HG02678 (cell line): ENCODE measurements at regions not wholly inside any gene's neighbourhood (a gene's known extent, or its start where the extent isn't known, plus 50 kb on each side); places are given as distances from the start of the nearest gene placed in this dataset.
"Not testable (repeated sequence)": the region's sequence is repeated elsewhere in the genome, so short reads cannot be mapped to it uniquely, and the experiment has no call there.

Experiments used
- ATAC-seq: cut with Tn5 transposase; IDR thresholded peaks from one replicate; pipeline ENCODE4 v1.9.1; 2021; ENCODE audit warnings: mild to moderate bottlenecking, moderate library complexity; ENCODE audit not compliant: unreplicated experiment

DNA sequence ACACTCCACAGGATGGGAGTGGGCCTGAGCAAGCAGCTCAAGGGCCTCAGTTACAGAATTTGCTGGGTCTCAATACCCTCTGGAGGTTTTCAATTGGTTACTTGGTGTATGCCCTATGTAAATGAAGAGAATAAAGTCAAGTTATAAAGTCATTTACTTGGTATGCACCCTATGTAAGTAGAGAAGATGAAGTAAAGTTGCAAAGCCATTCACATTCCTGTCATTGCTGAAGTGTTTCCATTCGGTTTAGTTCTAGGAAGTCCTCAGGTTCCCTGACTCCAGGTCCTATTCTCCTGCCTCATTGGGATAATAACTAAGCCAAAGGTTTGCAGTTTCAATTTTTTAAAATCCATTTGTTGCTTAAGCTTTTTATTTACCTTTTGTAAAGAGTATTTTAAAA, 272.6 kb upstream of the NPSR1 start:
- no peak for ATAC-seq

DNA sequence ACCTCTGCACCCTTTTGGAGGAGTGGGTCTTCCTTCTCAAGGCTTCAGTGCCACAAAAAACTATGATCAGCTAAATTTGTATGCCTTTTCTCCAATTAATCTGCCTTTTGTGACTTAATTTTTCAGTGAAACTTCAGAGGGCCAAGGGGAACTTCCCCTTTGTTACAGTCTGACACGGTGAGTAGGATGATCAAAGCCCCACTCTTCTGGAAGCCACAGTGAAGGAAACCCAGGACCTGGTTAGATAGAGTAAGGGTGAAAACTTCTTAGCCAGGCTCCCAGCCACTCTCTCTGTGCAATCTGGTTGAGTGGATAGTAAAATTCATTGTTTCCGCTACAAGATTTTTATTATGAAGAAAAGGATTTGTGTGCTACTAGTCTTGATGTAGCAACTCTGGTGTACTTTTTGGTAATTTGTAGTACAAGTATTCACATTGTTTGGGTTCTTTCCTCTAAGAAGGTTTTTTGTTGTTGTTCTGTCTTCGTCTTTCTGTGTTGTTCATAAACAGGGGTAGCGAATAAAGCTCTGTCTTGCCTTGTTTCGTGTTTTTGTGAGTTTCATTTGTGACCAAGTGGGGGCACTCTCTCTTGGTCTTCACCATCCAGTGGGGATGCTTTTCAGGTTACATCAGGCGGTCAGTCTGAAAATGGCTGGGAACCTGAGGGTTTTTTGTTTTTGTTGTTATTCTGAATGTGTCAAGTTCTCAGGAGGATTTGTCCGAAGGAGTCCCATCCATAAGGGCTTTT, 268.5 kb upstream of the NPSR1 start:
- ATAC-seq, result no peak

DNA sequence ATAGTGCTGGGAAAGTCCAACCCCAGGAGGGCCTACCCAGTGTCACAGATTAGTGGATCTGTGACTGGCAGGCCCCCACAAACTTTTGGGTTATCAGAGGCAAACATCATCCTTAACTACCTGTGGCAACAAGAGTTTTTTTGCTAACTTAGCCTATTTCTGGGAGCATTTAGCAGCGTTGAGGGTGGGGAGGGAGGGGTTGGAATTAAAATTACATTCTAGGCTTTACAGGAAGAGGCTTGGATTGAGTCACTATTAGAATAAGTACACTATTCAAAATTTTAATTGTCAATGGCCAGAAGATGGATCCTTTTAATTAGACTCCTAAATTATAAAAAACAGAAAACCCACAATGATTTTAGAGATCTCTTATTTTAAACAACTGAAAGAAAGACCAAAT, 267.9 kb upstream of the NPSR1 start:
- no peak for ATAC-seq

GRCh38 chr7:34392972-34393371, 265.0 kb upstream of the NPSR1 start:
- no peak for ATAC-seq

GRCh38 chr7:34396437-34397064, 261.5 kb upstream of the NPSR1 start:
- no peak for ATAC-seq

DNA sequence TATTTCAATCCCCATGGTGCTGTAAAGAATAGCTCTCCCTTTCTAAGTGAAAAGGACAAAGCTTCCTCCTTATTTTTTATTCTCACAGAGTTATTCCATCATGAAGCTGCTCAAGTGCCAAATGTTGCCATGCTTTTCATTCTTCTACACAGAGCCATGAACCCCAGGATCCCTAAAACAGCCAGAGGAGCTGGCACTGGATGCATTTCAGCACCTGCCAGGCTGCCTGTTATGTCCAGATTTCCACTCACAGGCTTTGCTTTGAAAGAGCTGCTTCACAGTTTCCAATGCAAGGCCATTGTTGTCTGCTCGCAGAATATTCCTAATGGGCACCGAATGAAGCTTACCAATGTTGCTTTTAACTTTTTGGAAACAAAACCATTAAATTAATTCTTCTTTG, 256.2 kb upstream of the NPSR1 start:
- no peak for ATAC-seq

GRCh38 chr7:34406848-34407530, 251.0 kb upstream of the NPSR1 start:
- ATAC-seq, result no peak

DNA sequence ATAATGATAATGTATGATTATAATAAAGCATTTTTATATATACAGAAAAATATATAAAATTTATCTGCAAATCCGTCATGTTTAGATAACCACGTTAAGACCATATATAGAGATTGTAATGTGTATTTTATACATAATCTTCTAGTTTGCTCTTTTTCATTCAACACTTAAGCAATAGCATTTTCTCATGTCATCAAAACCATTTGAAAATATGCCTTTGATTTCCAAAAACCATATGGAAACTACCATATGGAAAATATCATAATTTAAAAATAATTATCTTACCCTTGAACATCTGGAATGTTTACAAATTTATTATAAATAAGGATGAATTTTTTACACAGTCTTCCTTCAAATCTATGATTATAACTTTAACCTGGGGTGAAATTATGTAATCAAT, 250.4 kb upstream of the NPSR1 start:
- ATAC-seq, result no peak

GRCh38 chr7:34417781-34418180, 240.2 kb upstream of the NPSR1 start:
- ATAC-seq, result no peak

DNA sequence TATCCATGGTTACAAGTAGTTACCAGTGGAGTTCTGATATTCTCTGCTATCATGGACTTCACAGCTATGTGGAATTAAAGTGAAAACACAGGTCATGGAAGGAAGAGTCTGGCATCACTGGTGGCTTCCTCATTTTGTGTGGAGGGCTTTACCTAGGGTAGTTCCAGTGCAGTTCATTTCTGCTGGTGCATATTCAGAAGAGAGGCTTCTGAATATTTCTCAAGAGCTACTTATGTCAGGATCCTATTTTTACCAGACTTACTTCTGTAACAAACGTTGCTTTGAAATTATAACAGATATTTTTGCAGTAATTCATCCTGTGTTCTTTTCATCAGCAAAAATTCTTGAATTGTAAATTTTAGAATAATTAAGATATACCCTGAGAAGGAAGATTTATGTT, 236.5 kb upstream of the NPSR1 start:
- no peak for ATAC-seq

DNA sequence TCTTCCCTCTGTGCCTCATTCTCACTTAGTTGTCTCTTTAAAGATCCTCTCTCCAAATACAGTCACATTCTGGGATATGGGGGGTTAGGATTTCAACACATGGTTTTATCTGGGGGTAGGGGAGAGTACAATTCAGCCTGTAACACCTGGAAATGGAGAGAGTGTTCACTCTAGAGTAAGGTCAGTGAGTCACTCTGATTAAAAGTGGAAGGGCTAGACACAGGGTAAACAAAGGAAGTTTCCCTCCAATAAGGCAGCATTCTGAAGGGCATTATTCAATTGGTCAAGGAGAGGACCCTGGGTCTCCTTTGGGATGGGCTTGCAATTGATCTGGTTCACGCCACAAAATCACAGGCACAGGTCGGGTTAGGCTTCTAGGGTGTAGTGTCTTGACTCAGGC, 232.8 kb upstream of the NPSR1 start:
- ATAC-seq, result no peak

GRCh38 chr7:34425631-34426384, 232.2 kb upstream of the NPSR1 start:
- ATAC-seq, result no peak

DNA sequence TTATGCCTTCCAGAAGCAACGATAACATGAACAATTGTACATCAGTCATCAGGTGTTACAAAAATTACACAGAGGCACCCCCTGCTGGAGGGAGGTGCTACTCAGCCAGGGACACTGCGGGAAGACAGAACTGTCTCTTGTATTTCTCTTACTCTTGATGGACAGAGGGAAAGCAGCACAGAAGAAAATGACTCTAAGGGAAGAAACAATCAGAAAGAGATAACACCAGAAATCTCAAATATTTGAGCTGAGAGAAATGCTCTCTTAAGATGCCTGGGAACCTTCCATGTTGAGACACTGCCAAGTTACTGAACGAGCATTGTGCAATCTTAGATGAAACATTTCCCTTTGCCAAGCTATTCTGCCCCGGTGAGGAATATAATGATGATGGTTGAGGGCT, 227.6 kb upstream of the NPSR1 start:
- ATAC-seq, result no peak

- peak; percentile 58 for ATAC-seq
Measured at GRCh38 chr7:34438436-34438835, 219.6 kb upstream of the NPSR1 start.

DNA sequence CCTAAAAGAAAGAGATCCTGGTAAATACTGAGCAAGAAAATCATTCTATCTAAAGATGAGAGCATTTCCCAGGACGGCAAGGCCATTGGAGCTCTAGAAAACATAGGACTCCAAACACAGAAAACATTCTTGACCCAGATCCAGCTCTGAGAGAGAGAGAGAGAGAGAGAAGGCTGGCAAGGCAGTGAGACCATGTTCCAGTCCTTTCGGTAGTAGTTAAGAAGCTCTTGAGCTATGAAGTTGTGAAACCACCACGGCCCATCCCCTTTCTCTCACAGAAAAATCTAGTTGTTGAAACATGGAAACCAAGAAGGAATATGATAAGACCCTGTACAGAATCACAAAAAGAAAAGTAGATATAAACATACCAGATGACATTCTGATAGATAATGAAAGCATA, 212.4 kb upstream of the NPSR1 start:
- ATAC-seq, result no peak

GRCh38 chr7:34448531-34448930, 209.5 kb upstream of the NPSR1 start:
- ATAC-seq, result not testable (repeated sequence)

DNA sequence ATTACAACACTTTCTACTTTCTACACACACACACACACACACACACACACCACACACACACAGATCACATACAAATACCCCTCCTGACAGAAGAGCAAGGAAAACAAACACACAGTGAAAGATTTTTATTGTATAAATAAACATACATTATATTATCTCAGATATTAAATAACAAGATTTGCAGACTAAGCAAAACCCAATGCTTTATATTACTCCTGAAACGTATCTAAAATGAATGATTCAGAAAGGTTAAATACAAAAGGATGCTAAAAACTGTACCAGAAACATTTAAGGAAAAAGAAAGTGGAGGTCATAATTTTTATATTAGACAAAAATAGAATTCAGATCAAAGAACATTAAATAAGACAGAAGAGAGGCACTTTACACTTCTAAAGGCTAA, 208.3 kb upstream of the NPSR1 start:
- ATAC-seq, result no peak

DNA sequence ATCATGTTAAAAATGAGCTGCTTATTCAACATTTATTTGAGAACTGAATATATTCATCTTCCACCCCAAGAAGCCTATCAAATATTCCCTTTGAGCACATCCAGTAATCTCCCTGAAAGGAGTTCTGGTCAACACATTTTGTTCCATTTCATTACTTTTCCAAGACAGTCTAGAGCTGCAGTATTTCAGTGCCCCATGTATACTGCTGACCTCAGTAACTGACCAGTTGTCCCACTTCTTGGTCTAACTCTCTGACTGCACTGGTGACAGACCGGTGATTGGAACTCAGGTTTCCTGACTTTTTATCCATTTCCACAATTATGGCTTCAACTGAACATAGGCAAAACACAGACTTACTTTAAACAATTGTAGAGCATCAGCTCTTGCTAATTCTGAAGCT, 206.8 kb upstream of the NPSR1 start:
- ATAC-seq, result no peak

- ATAC-seq, result no peak
Measured at GRCh38 chr7:34451923-34452322, 206.1 kb upstream of the NPSR1 start.

DNA sequence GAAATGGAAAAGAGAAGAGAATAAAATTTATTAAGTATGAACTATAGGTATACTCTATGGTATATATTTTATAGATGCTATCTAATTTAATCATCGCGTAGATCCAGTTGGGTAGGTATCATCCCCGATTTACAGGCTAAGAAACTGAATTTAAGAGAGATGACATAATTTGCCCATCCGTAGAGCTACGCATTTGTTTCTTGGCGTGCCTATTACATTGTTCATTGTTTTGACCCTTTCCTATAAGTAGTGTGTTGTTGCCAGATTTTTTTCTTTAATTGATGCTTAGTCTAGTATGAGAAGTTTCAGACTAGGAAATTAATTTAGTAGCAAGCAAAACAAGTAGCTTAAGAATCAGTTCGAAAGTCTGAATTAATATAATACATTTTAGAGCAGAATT, 205.7 kb upstream of the NPSR1 start:
- no peak for ATAC-seq

GRCh38 chr7:34453150-34453549, 204.9 kb upstream of the NPSR1 start:
- no peak for ATAC-seq

- ATAC-seq, result no peak
Measured at GRCh38 chr7:34454381-34454780, 203.6 kb upstream of the NPSR1 start.
